Skeletal muscle tissue (tissue), 3 donors: ENCODE measurements at regions not wholly inside any gene's neighbourhood (a gene's known extent, or its start where the extent isn't known, plus 50 kb on each side); places are given as distances from the start of the nearest gene placed in this dataset.

Experiments used
- H3K27ac ChIP-seq: one replicate; pipeline ENCODE4 v1.7.0; 2013; ENCODE audit warnings: mild to moderate bottlenecking, low read depth, low read length, inconsistent platforms
- H3K27me3 ChIP-seq, 3 donors: one replicate each; pipeline ENCODE4 v1.7.0; 2013; ENCODE audit warnings: low read length in 3 of 3; ENCODE audit not compliant: control insufficient read depth in 3 of 3, insufficient read depth in 3 of 3
- H3K36me3 ChIP-seq, 3 donors: one replicate each; pipeline ENCODE4 v1.7.0; 2013; ENCODE audit warnings: low read length in 3 of 3; ENCODE audit not compliant: control insufficient read depth in 3 of 3, insufficient read depth in 3 of 3
- H3K4me1 ChIP-seq, 3 donors: one replicate each; pipeline ENCODE4 v1.7.0; 2013; ENCODE audit warnings: low read length in 3 of 3, mild to moderate bottlenecking in 3 of 3; ENCODE audit not compliant: control insufficient read depth in 3 of 3, insufficient read depth in 3 of 3
- H3K4me3 ChIP-seq, 3 donors: one replicate each; pipeline ENCODE4 v1.7.0; 2013; ENCODE audit warnings: low read length in 3 of 3
- H3K9ac ChIP-seq, 3 donors: one replicate each; pipeline ENCODE4 v1.7.0; 2013; ENCODE audit warnings: low read length in 3 of 3, mild to moderate bottlenecking in 3 of 3, moderate library complexity in 2 of 3, low read depth in 1 of 3
- H3K9me3 ChIP-seq, 3 donors: one replicate each; pipeline ENCODE4 v1.7.0; 2013; ENCODE audit warnings: low read length in 3 of 3; ENCODE audit not compliant: control insufficient read depth in 3 of 3
- donor health status: Osteomylitis.

- H3K9ac ChIP-seq: no peak overlapping the region
- H3K9me3 ChIP-seq: no peaks in the 10 kb centered on the region
- no peaks in the 10 kb centered on the region for H3K27me3 ChIP-seq
- H3K4me3 ChIP-seq: no peak overlapping the region
- no peak overlapping the region for H3K27ac ChIP-seq
- H3K36me3 ChIP-seq: no peaks in the 10 kb centered on the region
- no peaks in the 10 kb centered on the region for H3K4me1 ChIP-seq
These were observed 86.9 kb downstream of the LRRC30 start for GRCh38 chr18:7317804-7318231.

- no peaks in the 10 kb centered on the region for H3K36me3 ChIP-seq
- H3K4me1 ChIP-seq: no peaks in the 10 kb centered on the region
- H3K27ac ChIP-seq: no peak overlapping the region
- H3K4me3 ChIP-seq: no peak overlapping the region
- no peaks in the 10 kb centered on the region for H3K27me3 ChIP-seq
- no peaks in the 10 kb centered on the region for H3K9me3 ChIP-seq
- H3K9ac ChIP-seq: no peak overlapping the region
These were observed 88.3 kb downstream of the LRRC30 start for GRCh38 chr18:7319161-7319560.

DNA sequence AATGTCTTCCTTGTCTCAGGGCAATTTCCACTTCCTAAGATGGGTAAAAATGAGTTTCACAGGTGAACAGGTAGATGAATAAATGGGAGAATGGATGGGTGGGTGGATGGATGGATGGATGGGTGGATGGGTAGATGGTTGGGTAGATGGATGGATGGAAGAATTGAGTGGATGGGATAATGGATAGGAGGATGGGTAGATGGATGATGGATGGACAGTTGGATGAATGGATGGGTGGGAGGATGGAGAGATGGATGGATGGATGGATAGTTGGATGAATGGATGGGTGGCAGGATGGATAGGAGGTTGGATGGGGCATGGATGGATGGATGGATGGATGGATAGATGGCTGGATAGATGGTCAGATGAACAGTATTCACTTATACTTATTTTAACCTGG, 90.9 kb downstream of the LRRC30 start:
- H3K36me3 ChIP-seq: no peaks in the 10 kb centered on the region
- H3K4me3 ChIP-seq: no peak overlapping the region
- no peaks in the 10 kb centered on the region for H3K9me3 ChIP-seq
- no peak overlapping the region for H3K9ac ChIP-seq
- H3K4me1 ChIP-seq: peaks cover 0 to 5% (median 0%) of the 10 kb centered on the region in 3 donors
- no peak overlapping the region for H3K27ac ChIP-seq
- no peaks in the 10 kb centered on the region for H3K27me3 ChIP-seq

GRCh38 chr18:7322817-7323485, 92.1 kb downstream of the LRRC30 start:
- Histone ChIP-seq H3K9ac (no peak overlapping the region), H3K4me3 (no peak overlapping the region), H3K4me1 (peaks cover 0 to 5% (median 0%) of the 10 kb centered on the region in 3 donors)

DNA sequence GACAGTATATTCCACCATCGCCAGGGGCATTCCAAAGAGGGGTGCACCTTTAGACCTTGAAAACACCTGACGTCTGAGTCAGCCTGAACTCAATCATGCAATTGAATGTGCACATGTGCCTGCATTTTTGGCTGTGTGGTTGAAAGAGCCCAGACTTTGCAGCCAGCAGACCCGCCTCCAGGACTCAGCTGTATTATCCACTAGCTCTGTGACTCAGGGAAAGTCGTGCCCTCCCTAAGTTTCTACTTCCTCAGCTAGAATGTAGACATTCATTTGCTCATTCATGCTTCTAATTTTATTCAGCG, 94.2 kb downstream of the LRRC30 start:
- Histone ChIP-seq H3K9me3 (no peaks in the 10 kb centered on the region), H3K27ac (no peak overlapping the region), H3K4me3 (no peak overlapping the region)

More at GRCh38 chr18:7322817-7323485, 92.1 kb downstream of the LRRC30 start:
- H3K27ac ChIP-seq: no peak overlapping the region
- no peaks in the 10 kb centered on the region for H3K36me3 ChIP-seq
- H3K9me3 ChIP-seq: no peaks in the 10 kb centered on the region
- H3K27me3 ChIP-seq: no peaks in the 10 kb centered on the region

DNA sequence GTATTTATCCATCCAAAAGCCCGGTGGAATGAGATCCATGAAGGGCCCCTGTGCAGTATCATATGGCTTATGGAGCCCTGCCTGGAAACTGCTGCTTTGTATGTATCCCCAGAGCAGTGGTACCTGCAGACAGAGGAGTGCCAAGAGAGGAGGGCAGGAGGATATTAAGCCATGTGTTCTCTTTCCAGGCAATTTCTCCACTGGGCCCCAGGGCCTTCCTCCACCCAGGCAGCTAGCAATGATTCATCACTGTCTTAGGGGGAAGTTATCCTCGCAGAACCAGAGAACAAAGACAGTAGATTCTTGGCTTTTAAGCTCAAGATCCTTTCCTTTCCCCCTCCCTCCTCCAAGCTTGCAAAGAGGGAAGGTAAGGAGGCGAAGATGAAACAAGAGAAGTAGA, 98.1 kb downstream of the LRRC30 start:
- no peak overlapping the region for H3K27ac ChIP-seq

More for the DNA sequence above, 94.2 kb downstream of the LRRC30 start:
- Histone ChIP-seq H3K9ac (no peak overlapping the region), H3K27me3 (no peaks in the 10 kb centered on the region), H3K36me3 (no peaks in the 10 kb centered on the region), H3K4me1 (peaks cover 0 to 5% (median 0%) of the 10 kb centered on the region in 3 donors)

DNA sequence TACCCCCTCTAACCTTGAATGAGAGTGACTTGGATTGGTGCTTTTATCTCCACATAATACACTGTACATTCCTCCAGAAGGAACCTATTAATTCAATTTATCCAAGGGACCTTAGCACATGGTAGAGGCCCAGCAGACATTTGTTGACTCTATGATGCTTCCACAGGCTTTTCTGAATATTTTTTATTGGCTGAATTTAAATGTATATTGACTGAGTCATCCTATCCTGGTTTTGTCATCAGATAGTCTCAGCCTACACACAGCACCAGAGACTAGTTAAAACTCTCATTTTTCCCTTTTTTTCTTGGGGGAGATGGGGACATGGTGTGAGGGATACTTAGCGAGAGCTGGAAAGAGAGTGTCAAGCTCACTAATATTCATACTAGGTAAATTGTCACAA, 101.6 kb downstream of the LRRC30 start:
- Histone ChIP-seq H3K9me3 (no peaks in the 10 kb centered on the region), H3K9ac (no peak overlapping the region), H3K4me3 (no peak overlapping the region), H3K4me1 (no peaks in the 10 kb centered on the region), H3K27ac (no peak overlapping the region), H3K36me3 (no peaks in the 10 kb centered on the region), H3K27me3 (peaks cover 0 to 4% (median 0%) of the 10 kb centered on the region in 3 donors)

More for the DNA sequence above, 98.1 kb downstream of the LRRC30 start:
- Histone ChIP-seq H3K36me3 (no peaks in the 10 kb centered on the region), H3K4me3 (no peak overlapping the region), H3K4me1 (peaks cover 0 to 5% (median 0%) of the 10 kb centered on the region in 3 donors), H3K9ac (no peak overlapping the region), H3K9me3 (no peaks in the 10 kb centered on the region), H3K27me3 (peaks cover 0 to 4% (median 0%) of the 10 kb centered on the region in 3 donors)

GRCh38 chr18:7333025-7333562, 102.2 kb downstream of the LRRC30 start:
- Histone ChIP-seq H3K9ac (no peak overlapping the region), H3K4me1 (no peaks in the 10 kb centered on the region), H3K27me3 (peaks cover 0 to 4% (median 0%) of the 10 kb centered on the region in 3 donors), H3K9me3 (no peaks in the 10 kb centered on the region), H3K36me3 (no peaks in the 10 kb centered on the region), H3K4me3 (no peak overlapping the region), H3K27ac (no peak overlapping the region)

- H3K9ac ChIP-seq: no peak overlapping the region
- H3K36me3 ChIP-seq: no peaks in the 10 kb centered on the region
- peaks cover 0 to 4% (median 0%) of the 10 kb centered on the region in 3 donors for H3K27me3 ChIP-seq
- H3K27ac ChIP-seq: no peak overlapping the region
- no peak overlapping the region for H3K4me3 ChIP-seq
- no peaks in the 10 kb centered on the region for H3K9me3 ChIP-seq
- no peaks in the 10 kb centered on the region for H3K4me1 ChIP-seq
These were observed 104.2 kb downstream of the LRRC30 start for GRCh38 chr18:7334973-7335568.

DNA sequence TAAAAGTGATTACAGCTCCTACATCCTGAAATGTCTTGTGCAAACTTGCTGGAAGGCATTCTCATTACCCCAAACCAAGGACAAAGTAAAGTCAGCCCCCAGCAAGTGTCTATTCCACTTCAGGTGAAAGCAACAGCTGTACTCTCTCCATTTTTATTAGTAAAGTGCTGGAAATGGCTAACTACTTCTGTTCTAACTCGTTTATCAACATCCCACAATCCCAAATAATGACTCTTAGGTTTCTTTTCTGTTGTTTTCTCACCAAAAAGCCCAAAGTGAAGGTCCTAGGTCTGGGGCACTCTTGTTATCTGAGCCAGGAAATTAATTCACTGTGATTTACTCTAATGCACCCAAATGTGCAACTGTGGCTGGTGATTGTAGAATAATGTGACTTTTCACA, 105.7 kb downstream of the LRRC30 start:
- no peaks in the 10 kb centered on the region for H3K36me3 ChIP-seq
- H3K4me3 ChIP-seq: no peak overlapping the region
- peaks cover 0 to 4% (median 0%) of the 10 kb centered on the region in 3 donors for H3K27me3 ChIP-seq
- H3K4me1 ChIP-seq: no peaks in the 10 kb centered on the region
- H3K9me3 ChIP-seq: no peaks in the 10 kb centered on the region
- H3K27ac ChIP-seq: no peak overlapping the region
- H3K9ac ChIP-seq: no peak overlapping the region
